ENCODE measurements at regions not wholly inside any gene's neighbourhood (a gene's known extent, or its start where the extent isn't known, plus 50 kb on each side); places are given as distances from the start of the nearest gene placed in this dataset.

- TF ChIP-seq FOXP4 (CRISPR knock-in tag; IDR thresholded peaks at IDR 0.05): peak; percentile 79
- no peak for TF ChIP-seq KDM2A (CRISPR knock-in tag; IDR thresholded peaks at IDR 0.05; ENCODE audit: borderline replicate concordance, low read depth)
- 0 out of 2 replicates have a peak, but pooled peaks have one; percentile 57 for TF ChIP-seq SNAPC4 (CRISPR knock-in tag; IDR thresholded peaks at IDR 0.05)
- TF ChIP-seq KDM4B (CRISPR knock-in tag; IDR thresholded peaks at IDR 0.05): no peak
- TF ChIP-seq ZNF264 (CRISPR knock-in tag; IDR thresholded peaks at IDR 0.05): 0 out of 2 replicates have a peak, but pooled peaks have one; percentile 42
- 0 out of 2 replicates have a peak, but pooled peaks have one; percentile 11 for TF ChIP-seq RAD21 (CRISPR knock-in tag; IDR thresholded peaks at IDR 0.05)
- TF ChIP-seq MXD4 (CRISPR knock-in tag; IDR thresholded peaks at IDR 0.05): peak; percentile 52
- TF ChIP-seq REPIN1 (CRISPR knock-in tag; IDR thresholded peaks at IDR 0.05; ENCODE audit: borderline replicate concordance, low read depth): peak; percentile 64; the same call in 1 of the 2 replicates
- TF ChIP-seq ZNF460 (CRISPR knock-in tag; IDR thresholded peaks at IDR 0.05; ENCODE audit: borderline replicate concordance): peak; percentile 14; the same call in 1 of the 2 replicates
- TF ChIP-seq HIC2 (CRISPR knock-in tag; IDR thresholded peaks at IDR 0.05; ENCODE audit: low read depth): peak; percentile 87; the same call in 1 of the 2 replicates
- 0 out of 2 replicates have a peak, but pooled peaks have one; percentile 30 for TF ChIP-seq MNT (IDR thresholded peaks at IDR 0.05)
- TF ChIP-seq SKI (IDR thresholded peaks at IDR 0.05; ENCODE audit: partially characterized antibody): peak; percentile 33
- 0 out of 2 replicates have a peak, but pooled peaks have one; percentile 20 for TF ChIP-seq ZBTB38 (CRISPR knock-in tag; IDR thresholded peaks at IDR 0.05)
- TF ChIP-seq HDAC1 (CRISPR knock-in tag; IDR thresholded peaks at IDR 0.05): peak; percentile 78
- TF ChIP-seq ETV5 (CRISPR knock-in tag; IDR thresholded peaks at IDR 0.05; ENCODE audit: borderline replicate concordance): peak; percentile 16; the same call in 1 of the 2 replicates
- peak; percentile 36; the same call in 1 of the 2 replicates for TF ChIP-seq HMG20A (CRISPR knock-in tag; IDR thresholded peaks at IDR 0.05; ENCODE audit: borderline replicate concordance)
- TF ChIP-seq THYN1 (CRISPR knock-in tag; IDR thresholded peaks at IDR 0.05; ENCODE audit: borderline replicate concordance, low read depth): no peak
- no peak for TF ChIP-seq FIP1L1 (IDR thresholded peaks at IDR 0.05; ENCODE audit: borderline replicate concordance, insufficient read depth, low read depth, low read length)
Measured at GRCh38 chr1:116311756-116312680, 61.0 kb upstream of the ATP1A1 start (continued).
